Activated CD4-positive, alpha-beta memory T cell treated with anti-CD3 and anti-CD28 coated beads, Interleukin-2, amount 10 ng/mL, durations not matched to agents 7 days and 5 days (primary cell): ENCODE measurements at regions not wholly inside any gene's neighbourhood (a gene's known extent, or its start where the extent isn't known, plus 50 kb on each side); places are given as distances from the start of the nearest gene placed in this dataset.
A peak's percentile ranks its signal among the peaks of the same experiment; 100 is the strongest.

ENCODE experiments used
- CTCF ChIA-PET: fragments of 350-600 bp; sonication (Branson Sonifier 250); formaldehyde crosslinking; loops from one replicate; lab custom pipeline; 2021; ENCODE audit warnings: antibody characterized with exemption, inconsistent platforms; lab: Charles Lee
- POLR2A ChIA-PET: fragments of 350-600 bp; sonication (Branson Sonifier 250); formaldehyde crosslinking; loops from one replicate; lab custom pipeline; 2021; ENCODE audit warnings: antibody characterized with exemption; lab: Charles Lee
- DNase-seq: peaks from one replicate; pipeline ENCODE4 v3.0.0-alpha.2; 2020
- H3K27ac Mint-ChIP-seq: one replicate; pipeline ENCODE4 v1.8.0; 2021; ENCODE audit warnings: mild to moderate bottlenecking, mixed read lengths
- H3K27me3 Mint-ChIP-seq: one replicate; pipeline ENCODE4 v1.8.0; 2021; ENCODE audit warnings: mixed read lengths
- H3K36me3 Mint-ChIP-seq: one replicate; pipeline ENCODE4 v1.8.0; 2021; ENCODE audit warnings: low read depth, mixed read lengths
- H3K4me1 Mint-ChIP-seq: one replicate; pipeline ENCODE4 v1.8.0; 2021; ENCODE audit warnings: mixed read lengths
- H3K4me3 Mint-ChIP-seq: one replicate; pipeline ENCODE4 v1.8.0; 2021; ENCODE audit warnings: mild to moderate bottlenecking, mixed read lengths
- H3K9me3 Mint-ChIP-seq: one replicate; pipeline ENCODE4 v1.8.0; 2021; ENCODE audit warnings: mixed read lengths

DNA sequence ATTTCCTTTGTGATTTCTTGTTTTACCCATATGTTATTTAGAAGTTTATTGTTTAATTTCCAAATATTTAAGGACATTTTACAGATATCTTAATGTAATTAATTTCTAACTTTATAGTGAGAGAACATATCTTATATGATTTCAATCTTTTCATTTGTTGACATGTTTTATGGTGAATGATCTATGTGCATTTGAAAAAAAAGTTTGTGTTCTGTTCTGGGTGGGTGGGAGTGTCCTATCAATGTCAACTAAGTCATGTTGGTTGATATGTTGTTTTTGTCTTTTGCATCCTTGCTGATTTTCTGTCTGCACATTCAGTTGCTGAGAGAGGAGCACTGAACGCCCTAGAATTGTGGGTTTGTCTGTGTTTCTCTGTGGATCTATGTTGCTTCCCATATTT, 50.3 kb upstream of the CBFA2T3 start:
- Mint-ChIP-seq H3K4me1 (peaks cover 36% of the 10 kb centered on the region), H3K27ac (no peak overlapping the region), H3K9me3 (peaks cover 27% of the 10 kb centered on the region), H3K36me3 (peaks cover 14% of the 10 kb centered on the region), H3K27me3 (peaks cover 8% of the 10 kb centered on the region), H3K4me3 (no peak overlapping the region)
- no peak for DNase-seq
- POLR2A ChIA-PET: no interaction called here
- CTCF ChIA-PET: no interaction called here

DNA sequence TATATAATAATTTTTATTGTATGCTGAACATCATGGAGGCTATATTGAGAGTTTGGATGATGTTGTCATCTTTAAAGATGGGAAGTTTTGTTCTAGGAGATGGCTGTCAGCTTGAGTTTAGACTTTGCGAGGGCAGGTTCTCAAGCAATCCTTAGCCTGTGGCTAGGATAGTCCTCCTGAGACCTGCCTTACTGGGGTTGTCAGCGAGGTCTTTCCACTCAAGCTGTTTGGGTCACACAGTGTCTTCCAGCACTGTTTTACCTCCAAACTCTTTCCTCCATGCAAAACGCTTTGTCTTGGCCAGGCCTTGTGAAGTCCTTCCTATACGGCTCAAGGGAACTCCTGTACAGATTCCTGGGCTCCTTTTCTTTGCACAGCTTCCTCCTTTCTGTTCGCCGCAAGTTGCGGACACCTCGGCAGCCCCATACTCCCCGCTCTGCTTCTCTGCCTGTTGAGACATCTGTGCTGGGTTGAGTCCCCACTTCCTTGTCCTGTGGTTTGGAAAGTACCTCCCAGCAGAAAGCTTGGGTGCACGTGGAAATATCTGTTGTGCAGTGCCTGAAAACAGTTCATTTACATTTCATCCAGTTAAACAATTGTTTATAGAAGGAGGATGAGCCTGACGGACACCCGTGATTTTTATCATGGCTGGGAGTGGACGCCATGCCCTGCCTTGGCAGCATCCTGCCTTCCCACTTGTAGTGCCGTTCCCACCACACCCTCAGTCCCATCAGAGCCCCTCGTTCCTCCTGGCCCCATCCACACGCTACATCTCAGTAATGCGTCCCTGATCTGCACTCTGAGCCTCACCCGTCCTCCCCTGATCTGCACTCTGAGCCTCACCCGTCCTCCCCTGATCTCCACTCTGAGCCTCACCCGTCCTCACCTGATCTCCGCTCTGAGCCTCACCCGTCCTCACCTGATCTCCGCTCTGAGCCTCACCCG, 55.0 kb upstream of the CBFA2T3 start:
- POLR2A ChIA-PET: interaction anchor here (0.7 to 2.0 kb wide), 2 partner anchors 12 to 62 kb away, joined by 3 to 8 read pairs; partner anchors contain the start of gene ACSF3

DNA sequence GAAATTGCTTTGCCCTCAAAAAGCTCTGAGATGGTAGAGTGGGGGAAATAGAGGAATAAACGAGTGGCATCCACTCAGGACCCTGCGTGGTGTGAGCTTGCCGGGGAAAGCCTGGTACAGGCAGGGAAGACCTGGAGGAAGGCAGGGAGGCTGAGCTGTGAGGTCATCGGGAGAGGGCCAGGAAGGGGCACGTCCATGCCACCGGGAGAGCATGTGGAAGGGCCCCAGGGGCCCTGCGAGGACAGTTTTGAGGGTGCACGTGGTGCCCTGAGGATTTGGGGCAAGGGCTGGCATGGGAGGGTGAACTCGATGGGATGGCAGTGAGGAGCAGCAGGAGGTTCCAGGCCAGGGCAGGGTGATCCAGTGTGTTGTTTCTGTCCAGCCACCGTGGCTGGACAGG, 56.3 kb upstream of the CBFA2T3 start:
- no peak overlapping the region for H3K27ac Mint-ChIP-seq
- CTCF ChIA-PET: no interaction called here
- POLR2A ChIA-PET: no interaction called here

More for the DNA sequence above, 55.0 kb upstream of the CBFA2T3 start:
- Mint-ChIP-seq H3K27ac (peak overlapping the region; percentile 60), H3K9me3 (peaks cover 9% of the 10 kb centered on the region), H3K27me3 (peaks cover 5% of the 10 kb centered on the region), H3K4me1 (peaks cover 18% of the 10 kb centered on the region), H3K4me3 (peak overlapping the region; percentile 3), H3K36me3 (peaks cover 4% of the 10 kb centered on the region)
- CTCF ChIA-PET: no interaction called here
- peak; percentile 65 for DNase-seq

DNA sequence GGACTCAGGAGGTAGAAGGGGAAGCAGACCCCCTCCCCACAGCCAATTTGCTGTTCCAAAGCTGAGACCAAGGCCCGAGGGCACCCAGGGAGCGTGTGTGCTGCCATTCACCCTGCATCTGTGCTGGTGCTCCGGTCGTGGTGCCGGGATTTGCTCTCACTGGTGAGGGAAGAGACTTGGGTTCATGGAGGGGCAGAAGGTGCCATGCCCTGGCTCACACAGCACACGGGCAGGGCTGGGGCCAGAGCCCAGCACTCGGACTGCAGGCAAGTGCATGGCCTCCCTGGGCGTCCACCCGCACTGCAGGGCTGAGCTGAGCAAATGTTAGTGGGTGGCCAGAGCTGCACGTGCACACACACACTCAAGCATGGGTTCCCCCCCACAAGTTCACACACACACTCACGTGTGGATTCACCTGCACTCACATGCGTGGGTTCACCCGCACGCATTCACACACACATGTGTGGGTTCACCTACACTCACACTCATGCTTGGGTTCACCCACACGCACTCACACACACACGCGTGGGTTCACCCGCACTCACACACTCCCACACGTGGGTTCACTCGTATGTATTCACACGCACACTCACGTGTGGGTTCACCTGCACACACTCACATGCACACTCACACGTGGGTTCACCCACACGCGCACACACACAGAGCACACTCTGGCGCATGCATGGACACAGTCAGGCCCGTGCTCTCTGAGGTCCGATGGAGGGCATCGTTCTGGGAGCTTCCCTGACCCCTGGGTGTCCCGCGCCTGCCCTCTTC, 57.0 kb upstream of the CBFA2T3 start:
- Mint-ChIP-seq H3K36me3 (no peaks in the 10 kb centered on the region), H3K9me3 (peaks cover 4% of the 10 kb centered on the region), H3K27ac (no peak overlapping the region), H3K4me3 (no peak overlapping the region), H3K27me3 (peaks cover 9% of the 10 kb centered on the region), H3K4me1 (peaks cover 16% of the 10 kb centered on the region)
- no peak for DNase-seq
- POLR2A ChIA-PET: no interaction called here
- CTCF ChIA-PET: no interaction called here

More for the DNA sequence above, 56.3 kb upstream of the CBFA2T3 start:
- Mint-ChIP-seq H3K36me3 (no peaks in the 10 kb centered on the region), H3K4me3 (no peak overlapping the region), H3K27me3 (peaks cover 9% of the 10 kb centered on the region), H3K4me1 (peaks cover 16% of the 10 kb centered on the region), H3K9me3 (peaks cover 4% of the 10 kb centered on the region)
- DNase-seq: no peak

DNA sequence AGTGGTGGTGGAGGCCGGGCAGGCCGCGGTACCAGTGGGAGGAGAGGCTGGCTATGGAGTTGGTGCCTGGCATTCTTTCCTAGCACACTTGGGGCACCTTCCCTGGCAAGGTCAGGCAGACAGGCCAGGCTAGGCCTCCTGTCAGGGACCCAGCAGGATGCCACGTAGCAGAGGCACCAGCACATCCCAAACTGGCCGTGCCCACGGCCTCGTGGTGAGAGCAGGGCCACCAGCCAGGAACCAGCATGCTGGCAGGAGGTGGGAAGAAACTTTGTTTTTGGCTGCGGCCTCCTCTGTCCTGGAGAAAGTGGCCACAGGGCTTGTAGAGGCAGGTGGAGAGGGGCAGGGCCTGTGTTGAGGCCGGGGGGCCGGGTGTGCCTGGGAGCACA, 57.6 kb upstream of the CBFA2T3 start:
- Mint-ChIP-seq H3K36me3 (no peaks in the 10 kb centered on the region), H3K27me3 (peaks cover 9% of the 10 kb centered on the region), H3K4me1 (peaks cover 16% of the 10 kb centered on the region), H3K4me3 (no peak overlapping the region), H3K9me3 (peaks cover 4% of the 10 kb centered on the region), H3K27ac (no peak overlapping the region)
- ChIA-PET POLR2A (no interaction called here), CTCF (no interaction called here)
- DNase-seq: no peak

DNA sequence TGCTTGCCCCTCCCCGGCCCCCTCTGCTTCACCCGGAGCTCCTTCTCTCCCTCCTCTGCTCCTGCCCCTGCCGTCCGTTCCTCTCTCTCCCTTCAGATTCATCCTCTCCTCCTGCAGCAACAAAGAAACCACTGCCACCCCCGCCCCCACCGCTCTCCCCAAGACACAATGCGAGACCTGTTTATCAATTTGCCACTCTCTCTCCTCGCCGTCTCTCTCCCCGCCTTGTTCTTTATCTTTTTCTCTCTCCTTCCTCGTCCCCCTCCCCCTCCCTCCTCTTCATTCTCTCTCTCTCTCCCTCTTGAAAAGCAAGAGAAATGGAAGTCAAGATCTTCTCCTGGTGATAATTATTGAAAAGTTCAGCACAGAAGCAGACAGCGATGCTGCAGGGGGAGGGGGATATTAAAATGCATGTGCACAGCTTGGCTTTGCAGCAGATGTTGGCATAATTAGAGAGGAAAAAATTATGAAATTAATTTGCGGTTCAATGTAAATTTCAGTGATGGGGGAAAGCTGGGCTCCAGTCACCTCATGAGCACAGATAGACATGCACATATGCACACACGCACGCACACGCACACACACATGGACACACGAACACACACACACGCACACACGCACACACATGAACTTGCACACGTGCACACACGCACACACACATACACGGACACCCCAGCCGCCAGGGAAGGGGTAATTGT, 58.1 kb upstream of the CBFA2T3 start:
- peaks cover 9% of the 10 kb centered on the region for H3K27me3 Mint-ChIP-seq
- no peak overlapping the region for H3K4me3 Mint-ChIP-seq
- no peak for DNase-seq
- ChIA-PET POLR2A (no interaction called here), CTCF (interaction anchor here (0.6 kb wide), 1 partner anchor 370 kb away, joined by 3 read pairs; no protein-coding TSS in a partner anchor)
- H3K36me3 Mint-ChIP-seq: no peaks in the 10 kb centered on the region
- H3K4me1 Mint-ChIP-seq: peaks cover 16% of the 10 kb centered on the region
- H3K27ac Mint-ChIP-seq: no peak overlapping the region
- peaks cover 4% of the 10 kb centered on the region for H3K9me3 Mint-ChIP-seq

DNA sequence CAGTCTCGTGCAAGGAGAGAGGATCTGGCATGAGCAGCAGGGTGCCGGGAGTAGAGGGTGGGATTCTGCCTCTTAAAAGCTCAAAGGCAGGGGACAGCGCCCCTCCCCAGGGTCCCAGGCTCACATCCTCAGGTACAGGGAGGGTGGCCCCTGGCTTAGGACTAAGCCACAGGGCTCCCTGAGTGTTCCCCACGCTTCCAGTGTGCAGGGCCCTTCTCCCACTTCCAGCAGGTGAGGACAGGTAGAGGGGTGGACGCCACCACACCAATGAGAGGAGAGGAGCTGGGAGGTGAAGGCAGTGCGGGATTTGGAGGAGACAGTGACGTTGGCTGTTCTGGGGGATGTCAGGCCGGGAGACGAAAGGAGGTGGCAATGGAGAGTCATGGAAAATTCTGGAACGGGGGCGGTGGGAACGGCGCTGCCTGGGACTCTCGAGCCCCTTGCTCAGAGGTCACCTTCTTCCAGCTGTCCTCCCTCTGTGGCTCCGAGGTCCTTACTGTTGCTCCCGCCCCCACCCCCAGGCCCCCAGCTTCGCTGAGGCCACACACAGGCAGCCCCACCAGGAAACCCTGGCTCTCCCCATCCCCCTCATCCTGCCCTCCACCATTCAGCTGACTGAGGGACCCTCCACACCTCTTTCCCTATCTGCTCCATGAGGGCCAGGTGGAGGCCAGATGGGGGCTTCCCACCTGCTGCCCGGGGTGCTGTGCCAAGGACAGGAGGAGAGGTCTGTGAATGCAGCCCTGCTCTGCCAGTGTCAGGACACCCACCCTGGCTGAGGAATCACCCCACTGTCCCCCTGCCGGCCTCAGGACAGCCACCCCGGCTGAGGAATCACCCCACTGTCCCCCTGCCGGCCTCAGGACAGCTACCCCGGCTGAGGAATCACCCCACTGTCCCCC, 57.7 kb upstream of the ACSF3 start:
- H3K27ac Mint-ChIP-seq: no peak overlapping the region
- POLR2A ChIA-PET: no interaction called here
- no peak overlapping the region for H3K4me3 Mint-ChIP-seq
- no peaks in the 10 kb centered on the region for H3K36me3 Mint-ChIP-seq
- H3K9me3 Mint-ChIP-seq: peaks cover 1% of the 10 kb centered on the region
- CTCF ChIA-PET: interaction anchor here (0.6 kb wide), 1 partner anchor 369 kb away, joined by 3 read pairs; no protein-coding TSS in a partner anchor
- DNase-seq: no peak
- peaks cover 14% of the 10 kb centered on the region for H3K4me1 Mint-ChIP-seq
- peaks cover 6% of the 10 kb centered on the region for H3K27me3 Mint-ChIP-seq

DNA sequence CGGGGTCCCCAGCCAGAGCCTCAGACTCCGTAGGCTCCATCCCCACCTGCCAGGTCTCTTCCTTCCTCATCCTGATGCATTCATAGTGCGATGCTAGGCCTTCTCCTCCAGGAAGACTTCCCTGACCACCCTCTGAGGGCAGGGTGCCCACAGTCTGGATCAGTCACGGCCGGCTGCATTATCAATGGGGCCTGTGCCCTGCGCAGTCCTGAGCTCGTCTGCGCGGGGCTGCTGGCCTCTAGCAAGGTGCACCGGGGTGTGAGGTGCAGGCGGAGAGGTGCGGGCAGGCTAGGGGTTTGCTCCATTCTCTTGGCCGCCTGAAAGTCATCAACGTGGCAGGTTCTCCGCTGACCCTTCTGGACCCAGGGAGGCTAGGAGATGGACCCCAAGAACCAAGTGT, 56.9 kb upstream of the ACSF3 start:
- no peak for DNase-seq
- POLR2A ChIA-PET: no interaction called here
- CTCF ChIA-PET: no interaction called here
- no peak overlapping the region for H3K4me3 Mint-ChIP-seq
- no peaks in the 10 kb centered on the region for H3K36me3 Mint-ChIP-seq
- H3K9me3 Mint-ChIP-seq: no peaks in the 10 kb centered on the region
- H3K27ac Mint-ChIP-seq: no peak overlapping the region
- peaks cover 9% of the 10 kb centered on the region for H3K4me1 Mint-ChIP-seq
- peaks cover 4% of the 10 kb centered on the region for H3K27me3 Mint-ChIP-seq

DNA sequence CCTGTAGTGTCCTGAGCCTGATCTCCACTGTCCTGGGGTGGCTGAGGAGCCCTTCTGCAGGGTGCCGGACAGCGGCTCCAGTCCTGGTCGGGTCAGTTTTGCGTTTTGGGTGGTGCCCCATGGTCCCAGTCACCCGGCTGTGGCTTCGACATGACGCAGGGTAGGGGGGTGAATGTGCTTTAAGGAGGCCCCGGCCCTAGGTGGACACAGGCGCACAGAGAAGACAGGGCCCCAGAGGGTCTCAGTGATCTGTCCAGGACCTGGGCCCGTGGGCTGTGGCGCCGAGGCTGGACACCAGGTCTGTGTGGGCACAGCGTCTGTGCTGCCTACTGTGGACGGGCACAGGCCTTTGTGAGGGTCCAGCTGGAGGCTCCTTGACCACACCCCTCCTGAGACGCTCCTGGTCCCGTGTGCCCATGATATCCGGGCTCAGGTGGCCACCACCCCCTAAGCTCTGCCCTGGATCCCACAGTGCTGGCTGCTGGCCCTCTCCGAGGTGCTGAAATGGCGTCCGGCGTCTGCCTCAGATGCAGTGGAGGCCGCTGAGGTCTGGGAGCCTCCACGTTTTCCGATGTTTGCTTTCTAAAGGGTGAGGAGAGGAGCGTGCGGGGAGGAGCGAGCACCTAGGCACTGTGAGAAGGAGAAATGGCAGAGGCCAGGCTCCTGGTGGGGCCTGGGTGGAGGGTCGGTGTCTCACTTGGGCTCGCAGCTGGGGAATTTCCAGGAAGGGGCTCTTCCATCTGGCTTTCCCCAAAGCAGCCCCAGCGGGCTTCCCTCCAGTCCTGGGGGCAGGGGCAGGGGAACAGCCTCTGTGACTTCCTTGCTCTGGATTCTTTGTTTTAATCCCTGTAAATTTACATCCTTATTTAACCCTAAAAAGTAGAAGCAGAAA, 56.1 kb upstream of the ACSF3 start:
- H3K27me3 Mint-ChIP-seq: peaks cover 4% of the 10 kb centered on the region
- peak; percentile 47 for DNase-seq
- peaks cover 2% of the 10 kb centered on the region for H3K4me1 Mint-ChIP-seq
- ChIA-PET POLR2A (no interaction called here), CTCF (no interaction called here)
- H3K36me3 Mint-ChIP-seq: no peaks in the 10 kb centered on the region
- no peak overlapping the region for H3K27ac Mint-ChIP-seq
- no peaks in the 10 kb centered on the region for H3K9me3 Mint-ChIP-seq
- no peak overlapping the region for H3K4me3 Mint-ChIP-seq

DNA sequence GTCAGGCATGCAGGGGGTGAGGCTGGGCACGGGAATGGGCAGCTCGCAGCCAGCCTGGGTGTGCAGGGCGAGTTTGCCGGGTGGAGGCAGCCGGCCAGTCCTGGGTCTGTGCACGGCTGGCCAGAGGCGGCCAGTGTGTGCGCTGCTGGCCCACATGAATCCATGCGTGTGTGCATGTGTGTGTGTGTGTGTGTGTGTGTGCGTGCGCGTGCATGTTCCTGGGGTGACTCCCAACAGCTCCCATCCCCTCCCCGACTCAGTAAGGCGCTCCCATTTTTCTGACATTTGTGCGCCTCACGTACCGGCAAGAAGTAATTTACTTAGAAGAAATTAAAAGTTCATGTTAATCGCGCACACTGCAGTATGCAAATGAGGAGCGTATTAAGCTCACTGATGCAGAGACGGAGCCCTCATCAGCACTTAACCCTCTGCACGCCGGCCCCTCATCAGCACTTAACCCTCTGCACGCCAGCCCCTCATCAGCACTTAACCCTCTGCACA, 55.4 kb upstream of the ACSF3 start:
- H3K4me1 Mint-ChIP-seq: no peaks in the 10 kb centered on the region
- POLR2A ChIA-PET: no interaction called here
- DNase-seq: no peak
- H3K27me3 Mint-ChIP-seq: peaks cover 4% of the 10 kb centered on the region
- no peak overlapping the region for H3K27ac Mint-ChIP-seq
- H3K9me3 Mint-ChIP-seq: no peaks in the 10 kb centered on the region
- CTCF ChIA-PET: no interaction called here
- H3K4me3 Mint-ChIP-seq: no peak overlapping the region
- no peaks in the 10 kb centered on the region for H3K36me3 Mint-ChIP-seq
